PC-3 (cell line): ENCODE measurements at regions not wholly inside any gene's neighbourhood (a gene's known extent, or its start where the extent isn't known, plus 50 kb on each side); places are given as distances from the start of the nearest gene placed in this dataset.

Source experiments
- ATAC-seq: fragments of 200-7000 bp; cut with Tn5 transposase; 2 replicates; pipeline ENCODE4 v1.9.1; 2020; ENCODE audit warnings: mild to moderate bottlenecking, moderate library complexity
- BruUV-seq: library from RNA; stranded (reverse); fragments of 400-500 nt; replicated peaks from 2 replicates; lab custom pipeline; 2021; lab: Mats Ljungman, UMichigan
- CTCF ChIA-PET: fragments of 300-600 bp; sonication (Branson Sonifier 250); formaldehyde crosslinking; loops from one replicate; lab custom pipeline; 2022; ENCODE audit warnings: antibody characterized with exemption; lab: Charles Lee
- POLR2A ChIA-PET: fragments of 300-600 bp; sonication (Branson Sonifier 250); formaldehyde crosslinking; loops from one replicate; lab custom pipeline; 2022; ENCODE audit warnings: antibody characterized with exemption; ENCODE audit not compliant: unreplicated experiment; lab: Charles Lee
- DNase-seq: peaks from one replicate; pipeline ENCODE4 v3.0.0-alpha.2; 2015
- H2AFZ ChIP-seq: fragments of 300-600 bp; sonication (generic); 2 replicates; pipeline ENCODE4 v1.6.0; 2016; ENCODE audit warnings: antibody characterized with exemption, low read length
- H3F3A ChIP-seq: fragments of 300-600 bp; sonication (generic); one replicate; pipeline ENCODE4 v1.6.0; 2017; ENCODE audit warnings: antibody characterized with exemption, low read length, control low read depth, mild to moderate bottlenecking; ENCODE audit not compliant: unreplicated experiment
- H3K27ac ChIP-seq: fragments of 300-600 bp; sonication (generic); 2 replicates; pipeline ENCODE4 v1.5.1; 2016; ENCODE audit warnings: mild to moderate bottlenecking, low read length
- H3K27me3 ChIP-seq: fragments of 300-600 bp; sonication (generic); 2 replicates; pipeline ENCODE4 v1.6.1; 2016; ENCODE audit warnings: low read length, mixed read lengths
- H3K36me3 ChIP-seq: fragments of 300-600 bp; sonication (generic); 2 replicates; pipeline ENCODE4 v1.6.1; 2016; ENCODE audit warnings: low read depth, mixed run types, low read length, mixed read lengths
- H3K4me1 ChIP-seq: fragments of 300-600 bp; sonication (generic); 2 replicates; pipeline ENCODE4 v1.5.1; 2016; ENCODE audit warnings: low read length; ENCODE audit not compliant: insufficient read depth
- H3K4me2 ChIP-seq: fragments of 300-600 bp; sonication (generic); 2 replicates; pipeline ENCODE4 v1.6.0; 2016; ENCODE audit warnings: low read length
- H3K4me3 ChIP-seq: fragments of 300-600 bp; sonication (generic); 2 replicates; pipeline ENCODE4 v1.5.1; 2016; ENCODE audit warnings: mild to moderate bottlenecking, low read length, mixed read lengths
- H3K79me2 ChIP-seq: fragments of 300-600 bp; sonication (generic); 2 replicates; pipeline ENCODE4 v1.6.1; 2017; ENCODE audit warnings: low read length, mixed read lengths
- H3K9ac ChIP-seq: fragments of 300-600 bp; sonication (generic); 2 replicates; pipeline ENCODE4 v1.6.0; 2016; ENCODE audit warnings: mild to moderate bottlenecking, low read length
- H3K9me2 ChIP-seq: fragments of 300-600 bp; sonication (generic); replicated peaks from 2 replicates; pipeline ENCODE4 v1.6.1; 2016; ENCODE audit warnings: mixed run types, low read length, mixed read lengths
- H3K9me3 ChIP-seq: fragments of 300-600 bp; sonication (generic); 2 replicates; pipeline ENCODE4 v1.6.1; 2016; ENCODE audit warnings: low read length, mixed read lengths
- H4K20me1 ChIP-seq: fragments of 300-600 bp; sonication (generic); 2 replicates; pipeline ENCODE4 v1.6.1; 2016; ENCODE audit warnings: low read length, mixed read lengths
- CTCF ChIP-seq: fragments of 300-600 bp; sonication (generic); conservative IDR thresholded peaks from 2 replicates; pipeline ENCODE4 v1.5.1; 2017; ENCODE audit warnings: antibody characterized with exemption, low read depth, mild to moderate bottlenecking, low read length
- EZH2 ChIP-seq: fragments of 300-600 bp; sonication (generic); IDR thresholded peaks from one replicate; pipeline ENCODE4 v1.6.1; 2017; ENCODE audit warnings: antibody characterized with exemption, mild to moderate bottlenecking, low read length; ENCODE audit not compliant: unreplicated experiment
- EZH2phosphoT487 ChIP-seq: fragments of 300-600 bp; sonication (generic); IDR thresholded peaks from 2 replicates; pipeline ENCODE4 v1.6.1; 2018; ENCODE audit warnings: mild to moderate bottlenecking, antibody characterized with exemption, low read length, borderline replicate concordance
- intact Hi-C: fragments of 100-400 bp; cut with micrococcal nuclease; formaldehyde crosslinking; loops from 2 replicates; pipeline ENCODE4 v1.9.0; 2023

- ChIA-PET POLR2A (no interaction called here), CTCF (no interaction called here)
- H3K4me2 ChIP-seq: peak overlapping the region; percentile 61
- H2AFZ ChIP-seq: peak overlapping the region; percentile 20; the same call in 1 of the 2 replicates
- TF ChIP-seq EZH2 (no peak), EZH2phosphoT487 (no peak), CTCF (no peak)
- intact Hi-C loops: no loop called here
- no peaks in the 10 kb centered on the region for H3K9me3 ChIP-seq
- H3K4me1 ChIP-seq: peaks cover 39% of the 10 kb centered on the region
- TSS peak; percentile 81 for BruUV-seq
- peaks cover 5% of the 10 kb centered on the region for H3F3A ChIP-seq
- H3K4me3 ChIP-seq: no peak overlapping the region
- peak; percentile 81 for DNase-seq
- peak overlapping the region; percentile 49 for H3K9ac ChIP-seq
- peak; percentile 78 for ATAC-seq
- H3K27ac ChIP-seq: peak overlapping the region; percentile 89
- H3K27me3 ChIP-seq: no peaks in the 10 kb centered on the region
- no peaks in the 10 kb centered on the region for H3K9me2 ChIP-seq
- H4K20me1 ChIP-seq: no peaks in the 10 kb centered on the region
- no peaks in the 10 kb centered on the region for H3K36me3 ChIP-seq
- H3K79me2 ChIP-seq: no peaks in the 10 kb centered on the region
Observed at GRCh38 chr6:80439721-80440470, 333.4 kb downstream of the BCKDHB start.

GRCh38 chr6:80438772-80439171 lies 332.3 kb downstream of the BCKDHB start:
- peak; percentile 88 for ATAC-seq

More at GRCh38 chr6:80438772-80439171, 332.3 kb downstream of the BCKDHB start:
- peak overlapping the region; percentile 49 for H3K9ac ChIP-seq
- TF ChIP-seq EZH2phosphoT487 (no peak), CTCF (no peak), EZH2 (no peak)
- peaks cover 39% of the 10 kb centered on the region for H3K4me1 ChIP-seq
- H2AFZ ChIP-seq: no peak overlapping the region
- no peaks in the 10 kb centered on the region for H3K27me3 ChIP-seq
- peak; percentile 87 for DNase-seq
- peak overlapping the region; percentile 89 for H3K27ac ChIP-seq
- no peaks in the 10 kb centered on the region for H3K79me2 ChIP-seq
- no TSS peak for BruUV-seq
- no peak overlapping the region; the same call in 1 of the 2 replicates for H3K4me3 ChIP-seq
- intact Hi-C loops: no loop called here
- H3K4me2 ChIP-seq: peak overlapping the region; percentile 61
- H3K9me2 ChIP-seq: no peaks in the 10 kb centered on the region
- H3F3A ChIP-seq: peaks cover 5% of the 10 kb centered on the region
- POLR2A ChIA-PET: no interaction called here
- CTCF ChIA-PET: interaction anchor here (0.5 kb wide), 1 partner anchor 17 kb away, joined by 3 read pairs; no protein-coding TSS in a partner anchor
- no peaks in the 10 kb centered on the region for H3K9me3 ChIP-seq
- no peaks in the 10 kb centered on the region for H4K20me1 ChIP-seq
- no peaks in the 10 kb centered on the region for H3K36me3 ChIP-seq
